Sigmoid colon (tissue), 3 donors: ENCODE measurements at regions not wholly inside any gene's neighbourhood (a gene's known extent, or its start where the extent isn't known, plus 50 kb on each side); places are given as distances from the start of the nearest gene placed in this dataset.

ENCODE experiments used
- POLR2A ChIP-seq, 2 donors: fragments of 450-650 bp; IDR thresholded peaks; one replicate each; pipeline ENCODE4 v1.6.1; 2016; ENCODE audit warnings: antibody characterized with exemption in 2 of 2, mild to moderate bottlenecking in 2 of 2, moderate library complexity in 2 of 2
- TF ChIP-seq, protein P1 (sequence below), 4 experiments: fragments of 450-650 bp in 3 of 4; fragments of 200-600 bp in 1 of 4; IDR thresholded peaks; one replicate each; pipeline ENCODE4 v1.5.1; 2016 to 2019; ENCODE audit warnings: antibody characterized with exemption in 4 of 4, mild to moderate bottlenecking in 3 of 4, moderate library complexity in 2 of 4

DNA sequence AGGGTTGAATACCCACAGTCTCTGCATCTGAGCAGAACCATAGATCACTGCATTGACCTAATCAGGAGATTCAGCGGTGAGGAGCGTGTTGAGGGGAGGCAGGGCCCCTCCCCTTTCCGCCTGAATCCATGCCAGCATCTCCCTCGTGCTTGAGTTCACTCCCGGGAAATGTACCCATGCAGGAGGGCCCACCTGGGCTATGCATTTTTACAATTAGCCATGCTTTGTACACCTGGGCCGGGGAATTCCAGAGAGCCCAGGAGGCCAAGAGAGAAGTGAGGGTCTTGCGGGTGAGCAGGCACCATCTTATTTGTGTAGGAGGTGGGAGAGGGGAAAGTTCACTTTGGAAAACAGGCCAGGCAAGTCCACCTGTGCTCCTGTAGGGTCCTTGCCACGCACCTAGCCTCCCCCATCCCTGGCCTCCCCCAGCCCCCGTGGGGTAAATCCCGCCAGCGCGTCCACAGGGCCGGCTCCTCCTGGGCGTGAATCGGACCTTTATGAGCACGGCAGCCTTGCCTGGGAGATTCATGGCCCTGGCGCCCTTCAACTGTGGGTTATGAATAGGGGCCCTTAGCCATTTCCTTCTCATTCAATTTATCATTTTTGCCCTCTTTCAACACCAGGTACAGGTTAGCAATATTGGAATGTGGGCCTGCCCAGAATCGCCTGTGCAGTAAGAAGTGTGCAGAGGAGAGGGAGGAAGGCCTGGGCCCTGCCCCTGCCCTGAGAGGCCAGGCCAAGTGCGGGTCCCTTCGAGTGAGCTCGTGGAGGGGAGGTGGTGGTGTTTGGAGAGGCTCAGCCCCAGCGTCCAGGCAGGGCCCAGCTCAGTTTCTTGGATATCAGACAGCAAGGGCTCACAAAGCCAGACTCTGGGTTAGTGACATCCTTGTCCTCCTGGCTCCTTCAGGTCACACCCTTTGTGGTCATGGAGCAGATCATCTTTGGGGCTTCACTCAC, 84.4 kb upstream of the ACTRT2 start:
- no peak for TF ChIP-seq POLR2A (IDR thresholded peaks at IDR 0.05)
- TF ChIP-seq, protein P1, sequence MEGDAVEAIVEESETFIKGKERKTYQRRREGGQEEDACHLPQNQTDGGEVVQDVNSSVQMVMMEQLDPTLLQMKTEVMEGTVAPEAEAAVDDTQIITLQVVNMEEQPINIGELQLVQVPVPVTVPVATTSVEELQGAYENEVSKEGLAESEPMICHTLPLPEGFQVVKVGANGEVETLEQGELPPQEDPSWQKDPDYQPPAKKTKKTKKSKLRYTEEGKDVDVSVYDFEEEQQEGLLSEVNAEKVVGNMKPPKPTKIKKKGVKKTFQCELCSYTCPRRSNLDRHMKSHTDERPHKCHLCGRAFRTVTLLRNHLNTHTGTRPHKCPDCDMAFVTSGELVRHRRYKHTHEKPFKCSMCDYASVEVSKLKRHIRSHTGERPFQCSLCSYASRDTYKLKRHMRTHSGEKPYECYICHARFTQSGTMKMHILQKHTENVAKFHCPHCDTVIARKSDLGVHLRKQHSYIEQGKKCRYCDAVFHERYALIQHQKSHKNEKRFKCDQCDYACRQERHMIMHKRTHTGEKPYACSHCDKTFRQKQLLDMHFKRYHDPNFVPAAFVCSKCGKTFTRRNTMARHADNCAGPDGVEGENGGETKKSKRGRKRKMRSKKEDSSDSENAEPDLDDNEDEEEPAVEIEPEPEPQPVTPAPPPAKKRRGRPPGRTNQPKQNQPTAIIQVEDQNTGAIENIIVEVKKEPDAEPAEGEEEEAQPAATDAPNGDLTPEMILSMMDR (IDR thresholded peaks at IDR 0.05) = no peak
